ENCODE measurements at regions not wholly inside any gene's neighbourhood (a gene's known extent, or its start where the extent isn't known, plus 50 kb on each side); places are given as distances from the start of the nearest gene placed in this dataset.

DNA sequence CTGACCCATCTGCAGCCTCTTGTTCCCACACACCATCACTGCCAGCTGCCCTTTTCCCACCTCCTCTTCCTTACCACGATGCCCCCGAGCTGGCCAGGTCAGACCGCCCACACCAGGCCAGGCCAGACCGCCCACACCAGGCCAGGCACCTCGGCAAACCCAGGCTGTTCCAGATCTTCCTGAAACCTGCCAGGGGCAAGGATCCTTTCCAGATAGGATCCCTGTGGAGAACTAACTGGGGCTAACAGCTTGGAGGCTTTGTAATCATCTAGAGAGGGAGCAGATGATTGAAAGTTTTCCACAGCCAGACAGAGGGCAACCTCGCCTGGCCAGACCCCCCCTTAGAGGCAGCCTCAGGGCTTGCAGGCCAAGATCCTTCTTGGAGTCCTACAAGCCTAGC lies 287.3 kb upstream of the TLE3 start:
- no peak for TF ChIP-seq EP300 (IDR thresholded peaks at IDR 0.05; ENCODE audit: borderline replicate concordance in 1 of 2, low read depth in 2 of 2, low read length in 2 of 2)
- TF ChIP-seq, protein P1, sequence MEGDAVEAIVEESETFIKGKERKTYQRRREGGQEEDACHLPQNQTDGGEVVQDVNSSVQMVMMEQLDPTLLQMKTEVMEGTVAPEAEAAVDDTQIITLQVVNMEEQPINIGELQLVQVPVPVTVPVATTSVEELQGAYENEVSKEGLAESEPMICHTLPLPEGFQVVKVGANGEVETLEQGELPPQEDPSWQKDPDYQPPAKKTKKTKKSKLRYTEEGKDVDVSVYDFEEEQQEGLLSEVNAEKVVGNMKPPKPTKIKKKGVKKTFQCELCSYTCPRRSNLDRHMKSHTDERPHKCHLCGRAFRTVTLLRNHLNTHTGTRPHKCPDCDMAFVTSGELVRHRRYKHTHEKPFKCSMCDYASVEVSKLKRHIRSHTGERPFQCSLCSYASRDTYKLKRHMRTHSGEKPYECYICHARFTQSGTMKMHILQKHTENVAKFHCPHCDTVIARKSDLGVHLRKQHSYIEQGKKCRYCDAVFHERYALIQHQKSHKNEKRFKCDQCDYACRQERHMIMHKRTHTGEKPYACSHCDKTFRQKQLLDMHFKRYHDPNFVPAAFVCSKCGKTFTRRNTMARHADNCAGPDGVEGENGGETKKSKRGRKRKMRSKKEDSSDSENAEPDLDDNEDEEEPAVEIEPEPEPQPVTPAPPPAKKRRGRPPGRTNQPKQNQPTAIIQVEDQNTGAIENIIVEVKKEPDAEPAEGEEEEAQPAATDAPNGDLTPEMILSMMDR (IDR thresholded peaks at IDR 0.05; ENCODE audit: control extremely low read depth in 1 of 3, insufficient read depth in 1 of 3, low read depth in 1 of 3, low read length in 3 of 3) = no peak
- no peak for TF ChIP-seq POLR2AphosphoS5 (IDR thresholded peaks at IDR 0.05; ENCODE audit: low read depth, low read length)
- no peak for TF ChIP-seq POLR2A (IDR thresholded peaks at IDR 0.05; ENCODE audit: control extremely low read depth in 1 of 2, low read depth in 2 of 2, low read length in 2 of 2)
- no peak for TF ChIP-seq SRF (IDR thresholded peaks at IDR 0.05; ENCODE audit: low read depth, low read length)
- TF ChIP-seq, protein P2, sequence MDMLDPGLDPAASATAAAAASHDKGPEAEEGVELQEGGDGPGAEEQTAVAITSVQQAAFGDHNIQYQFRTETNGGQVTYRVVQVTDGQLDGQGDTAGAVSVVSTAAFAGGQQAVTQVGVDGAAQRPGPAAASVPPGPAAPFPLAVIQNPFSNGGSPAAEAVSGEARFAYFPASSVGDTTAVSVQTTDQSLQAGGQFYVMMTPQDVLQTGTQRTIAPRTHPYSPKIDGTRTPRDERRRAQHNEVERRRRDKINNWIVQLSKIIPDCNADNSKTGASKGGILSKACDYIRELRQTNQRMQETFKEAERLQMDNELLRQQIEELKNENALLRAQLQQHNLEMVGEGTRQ (IDR thresholded peaks at IDR 0.05; ENCODE audit: low read length) = no peak
- no peak for TF ChIP-seq BRCA1 (IDR thresholded peaks at IDR 0.05; ENCODE audit: low read depth, low read length)
- no peak for TF ChIP-seq RXRA (IDR thresholded peaks at IDR 0.05; ENCODE audit: insufficient read depth, low read depth, low read length)

Measured in H1 (cell line).